ENCODE measurements at regions not wholly inside any gene's neighbourhood (a gene's known extent, or its start where the extent isn't known, plus 50 kb on each side); places are given as distances from the start of the nearest gene placed in this dataset.

DNA sequence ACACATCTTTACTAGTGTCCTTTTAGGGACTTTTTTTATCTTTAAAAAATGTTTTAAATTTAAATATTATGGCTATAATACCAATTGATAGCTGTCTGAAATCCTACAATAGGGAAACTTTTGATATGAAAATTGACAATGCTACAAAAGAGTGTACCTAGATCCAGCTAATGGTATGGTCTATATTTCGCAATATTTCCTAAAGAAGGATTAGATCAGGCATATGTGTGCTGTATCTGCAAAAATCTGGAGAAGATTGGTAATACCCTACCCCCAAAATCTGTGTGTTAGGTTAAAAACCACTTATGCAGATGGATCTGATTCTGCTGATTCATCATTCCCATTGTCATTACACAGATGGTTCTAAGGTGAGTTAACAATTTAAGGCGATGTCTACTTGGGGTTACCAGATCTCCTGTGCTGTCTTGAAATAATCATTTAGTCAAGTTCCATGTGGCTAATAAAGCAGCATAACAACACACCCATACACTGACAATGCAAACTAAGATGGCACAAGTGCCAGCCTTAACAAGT, 137.1 kb downstream of the GASK1B start:
- TF ChIP-seq, protein P1, sequence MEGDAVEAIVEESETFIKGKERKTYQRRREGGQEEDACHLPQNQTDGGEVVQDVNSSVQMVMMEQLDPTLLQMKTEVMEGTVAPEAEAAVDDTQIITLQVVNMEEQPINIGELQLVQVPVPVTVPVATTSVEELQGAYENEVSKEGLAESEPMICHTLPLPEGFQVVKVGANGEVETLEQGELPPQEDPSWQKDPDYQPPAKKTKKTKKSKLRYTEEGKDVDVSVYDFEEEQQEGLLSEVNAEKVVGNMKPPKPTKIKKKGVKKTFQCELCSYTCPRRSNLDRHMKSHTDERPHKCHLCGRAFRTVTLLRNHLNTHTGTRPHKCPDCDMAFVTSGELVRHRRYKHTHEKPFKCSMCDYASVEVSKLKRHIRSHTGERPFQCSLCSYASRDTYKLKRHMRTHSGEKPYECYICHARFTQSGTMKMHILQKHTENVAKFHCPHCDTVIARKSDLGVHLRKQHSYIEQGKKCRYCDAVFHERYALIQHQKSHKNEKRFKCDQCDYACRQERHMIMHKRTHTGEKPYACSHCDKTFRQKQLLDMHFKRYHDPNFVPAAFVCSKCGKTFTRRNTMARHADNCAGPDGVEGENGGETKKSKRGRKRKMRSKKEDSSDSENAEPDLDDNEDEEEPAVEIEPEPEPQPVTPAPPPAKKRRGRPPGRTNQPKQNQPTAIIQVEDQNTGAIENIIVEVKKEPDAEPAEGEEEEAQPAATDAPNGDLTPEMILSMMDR (conservative IDR thresholded peaks at IDR 0.05; ENCODE audit: low read depth in 2 of 2), result no peak
- TF ChIP-seq, protein P2, sequence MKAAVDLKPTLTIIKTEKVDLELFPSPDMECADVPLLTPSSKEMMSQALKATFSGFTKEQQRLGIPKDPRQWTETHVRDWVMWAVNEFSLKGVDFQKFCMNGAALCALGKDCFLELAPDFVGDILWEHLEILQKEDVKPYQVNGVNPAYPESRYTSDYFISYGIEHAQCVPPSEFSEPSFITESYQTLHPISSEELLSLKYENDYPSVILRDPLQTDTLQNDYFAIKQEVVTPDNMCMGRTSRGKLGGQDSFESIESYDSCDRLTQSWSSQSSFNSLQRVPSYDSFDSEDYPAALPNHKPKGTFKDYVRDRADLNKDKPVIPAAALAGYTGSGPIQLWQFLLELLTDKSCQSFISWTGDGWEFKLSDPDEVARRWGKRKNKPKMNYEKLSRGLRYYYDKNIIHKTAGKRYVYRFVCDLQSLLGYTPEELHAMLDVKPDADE (IDR thresholded peaks at IDR 0.05), result no peak
- TF ChIP-seq EZH2phosphoT487 (IDR thresholded peaks at IDR 0.05; ENCODE audit: unreplicated experiment) (no peak), POLR2AphosphoS5 (IDR thresholded peaks at IDR 0.05; ENCODE audit: low read depth) (no peak), EZH2 (IDR thresholded peaks at IDR 0.05; ENCODE audit: low read depth, unreplicated experiment) (no peak)
